ENCODE measurements at regions not wholly inside any gene's neighbourhood (a gene's known extent, or its start where the extent isn't known, plus 50 kb on each side); places are given as distances from the start of the nearest gene placed in this dataset.

GRCh38 chr2:236862526-236862925, 223.2 kb upstream of the COPS8 start (continued):
- TF ChIP-seq ZBTB4 (CRISPR knock-in tag; IDR thresholded peaks at IDR 0.05; ENCODE audit: borderline replicate concordance) = no peak
- TF ChIP-seq AFF4 (CRISPR knock-in tag; IDR thresholded peaks at IDR 0.05) = no peak
- no peak for TF ChIP-seq ELK4 (CRISPR knock-in tag; IDR thresholded peaks at IDR 0.05; ENCODE audit: borderline replicate concordance)
- TF ChIP-seq POLR2AphosphoS2 (IDR thresholded peaks at IDR 0.05; ENCODE audit: low read depth, low read length) = no peak

All from HepG2 (cell line).